ENCODE measurements at regions not wholly inside any gene's neighbourhood (a gene's known extent, or its start where the extent isn't known, plus 50 kb on each side); places are given as distances from the start of the nearest gene placed in this dataset.

GRCh38 chr1:109815809-109816174, 52.1 kb upstream of the EPS8L3 start:
- TF ChIP-seq EZH2phosphoT487 (IDR thresholded peaks at IDR 0.05; ENCODE audit: insufficient read depth, low read depth) (no peak), EZH2 (IDR thresholded peaks at IDR 0.05; ENCODE audit: insufficient read depth, poor library complexity, severe bottlenecking) (no peak)

Measured in GM23248 (cell line).